Neuronal stem cell (in vitro differentiated cells): ENCODE measurements at regions not wholly inside any gene's neighbourhood (a gene's known extent, or its start where the extent isn't known, plus 50 kb on each side); places are given as distances from the start of the nearest gene placed in this dataset.

Experiments
- DNase-seq: peaks from one replicate; pipeline ENCODE4 v3.0.0-alpha.2; 2013; ENCODE audit warnings: low spot score
- H2AFZ ChIP-seq: one replicate; pipeline ENCODE4 v1.6.1; 2013; ENCODE audit warnings: mild to moderate bottlenecking, low read length, inconsistent platforms
- H2AK5ac ChIP-seq: 2 replicates; pipeline ENCODE4 v1.6.1; 2013; ENCODE audit warnings: low read depth, mild to moderate bottlenecking, inconsistent platforms, low read length, moderate library complexity, mixed read lengths
- H2BK120ac ChIP-seq: 2 replicates; pipeline ENCODE4 v1.6.1; 2013; ENCODE audit warnings: low read depth, mild to moderate bottlenecking, inconsistent platforms, low read length, moderate library complexity, mixed read lengths
- H2BK12ac ChIP-seq: one replicate; pipeline ENCODE4 v1.6.1; 2013; ENCODE audit warnings: low read length, inconsistent platforms
- H2BK15ac ChIP-seq: 2 replicates; pipeline ENCODE4 v1.6.1; 2013; ENCODE audit warnings: mild to moderate bottlenecking, low read length, inconsistent platforms, mixed read lengths
- H2BK5ac ChIP-seq: one replicate; pipeline ENCODE4 v1.6.1; 2013; ENCODE audit warnings: inconsistent platforms, mild to moderate bottlenecking, low read length, moderate library complexity
- H3K14ac ChIP-seq: one replicate; pipeline ENCODE4 v1.6.1; 2013; ENCODE audit warnings: low read length, inconsistent platforms
- H3K18ac ChIP-seq: 2 replicates; pipeline ENCODE4 v1.6.1; 2013; ENCODE audit warnings: low read length, inconsistent platforms
- H3K23ac ChIP-seq: 2 replicates; pipeline ENCODE4 v1.6.1; 2013; ENCODE audit warnings: low read depth, mild to moderate bottlenecking, mixed read lengths, low read length, inconsistent platforms; ENCODE audit not compliant: poor library complexity
- H3K27ac ChIP-seq: replicated peaks from 3 replicates; pipeline ENCODE4 v1.5.1; 2013; ENCODE audit warnings: low read length, inconsistent platforms
- H3K27me3 ChIP-seq, 3 experiments: 2 replicates each; pipeline ENCODE4 v1.6.1; 2013; ENCODE audit warnings: low read length in 3 of 3, mild to moderate bottlenecking in 2 of 3, inconsistent platforms in 1 of 3, low read depth in 1 of 3, mixed read lengths in 1 of 3, moderate library complexity in 1 of 3; ENCODE audit not compliant: control insufficient read depth in 3 of 3, insufficient read depth in 3 of 3
- H3K36me3 ChIP-seq, 2 donors: replicated peaks in 1 of 2; 2 replicates each; pipeline ENCODE4 v1.6.1; 2013; ENCODE audit warnings: low read length in 2 of 2; ENCODE audit not compliant: control insufficient read depth in 2 of 2, insufficient read depth in 2 of 2
- H3K4ac ChIP-seq: 2 replicates; pipeline ENCODE4 v1.6.1; 2013; ENCODE audit warnings: inconsistent platforms, mild to moderate bottlenecking, low read length, moderate library complexity
- H3K4me1 ChIP-seq, 2 donors: 1 replicate in 1 of 2; 2 replicates in 1 of 2; pipeline ENCODE4 v1.6.1; 2013; ENCODE audit warnings: low read length in 2 of 2, low read depth in 1 of 2; ENCODE audit not compliant: control insufficient read depth in 2 of 2, insufficient read depth in 1 of 2
- H3K4me2 ChIP-seq: one replicate; pipeline ENCODE4 v1.6.1; 2013; ENCODE audit warnings: mild to moderate bottlenecking, low read length, inconsistent platforms; ENCODE audit not compliant: insufficient read depth, poor library complexity, severe bottlenecking
- H3K4me3 ChIP-seq, 2 donors: 2 replicates each; pipeline ENCODE4 v1.5.1; 2013; ENCODE audit warnings: low read length in 2 of 2, mild to moderate bottlenecking in 2 of 2, inconsistent platforms in 1 of 2, moderate library complexity in 1 of 2
- H3K79me1 ChIP-seq: one replicate; pipeline ENCODE4 v1.6.1; 2013; ENCODE audit warnings: low read depth, mild to moderate bottlenecking, inconsistent platforms, low read length, moderate library complexity
- H3K9ac ChIP-seq: one replicate; pipeline ENCODE4 v1.6.1; 2013; ENCODE audit warnings: mild to moderate bottlenecking, low read depth, low read length, inconsistent platforms; ENCODE audit not compliant: poor library complexity
- H3K9me3 ChIP-seq, 2 donors: replicated peaks in 1 of 2; 2 replicates each; pipeline versions ENCODE3 to v1.6.1; 2013; ENCODE audit warnings: low read length in 2 of 2, mild to moderate bottlenecking in 2 of 2, inconsistent platforms in 1 of 2, low read depth in 1 of 2, mixed read lengths in 1 of 2, moderate library complexity in 1 of 2; ENCODE audit not compliant: control insufficient read depth in 2 of 2, insufficient read depth in 1 of 2
- H4K8ac ChIP-seq: one replicate; pipeline ENCODE4 v1.6.1; 2013; ENCODE audit warnings: low read depth, mild to moderate bottlenecking, inconsistent platforms, low read length, moderate library complexity
- H4K91ac ChIP-seq: one replicate; pipeline ENCODE4 v1.6.1; 2013; ENCODE audit warnings: low read length, low read depth, mild to moderate bottlenecking, inconsistent platforms; ENCODE audit not compliant: poor library complexity
- WGBS, 2 donors: extraction: QIAGEN DNeasy Blood & Tissue Kit; methylation state at CpG; one replicate each; pipeline ENCODE4 v1.1.7; 2013; ENCODE audit warnings: missing lambda C conversion rate in 2 of 2, mixed read lengths in 1 of 2; ENCODE audit not compliant: insufficient read length in 2 of 2, insufficient replicate concordance in 1 of 2; ENCODE audit errors: extremely low coverage in 2 of 2; 5-methylcytosine and 5-hydroxymethylcytosine counted together

DNA sequence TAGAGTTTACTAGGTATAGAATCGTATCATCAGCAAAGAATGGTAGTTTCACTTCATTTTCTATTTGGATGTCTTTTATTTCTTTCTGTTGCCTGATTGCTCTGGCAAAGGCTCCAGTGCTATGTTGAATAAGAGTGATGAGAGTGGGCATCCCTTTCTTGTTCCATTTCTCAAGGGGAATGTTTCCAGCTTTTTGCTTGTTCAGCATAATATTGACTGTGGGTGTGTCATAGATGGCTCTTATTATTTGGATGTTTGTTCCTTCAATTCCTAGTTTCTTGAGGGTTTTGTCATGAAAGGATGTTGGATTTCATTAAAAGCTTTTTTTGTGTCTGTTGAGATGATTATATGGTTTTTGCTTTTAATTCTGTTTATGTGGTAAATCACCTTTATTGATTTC is 1114.5 kb downstream of the RAPGEF2 start:
- Histone ChIP-seq H3K27me3 (no peaks in the 10 kb centered on the region), H3K9ac (no peak overlapping the region), H3K23ac (no peak overlapping the region), H3K4me3 (no peak overlapping the region), H4K91ac (no peak overlapping the region), H3K79me1 (no peaks in the 10 kb centered on the region), H2AK5ac (no peak overlapping the region), H2BK120ac (no peak overlapping the region), H3K27ac (no peak overlapping the region), H3K14ac (no peak overlapping the region), H3K9me3 (no peaks in the 10 kb centered on the region), H3K36me3 (no peaks in the 10 kb centered on the region), H2BK12ac (no peak overlapping the region), H3K4ac (no peak overlapping the region), H2BK15ac (no peak overlapping the region), H4K8ac (no peak overlapping the region), H2AFZ (no peak overlapping the region), H3K4me2 (no peak overlapping the region), H3K18ac (no peak overlapping the region), H2BK5ac (no peak overlapping the region), H3K4me1 (no peaks in the 10 kb centered on the region)
- WGBS, 2 donors: no CpG with 5 or more reads among the region's 1 CpG
- no peak for DNase-seq

DNA sequence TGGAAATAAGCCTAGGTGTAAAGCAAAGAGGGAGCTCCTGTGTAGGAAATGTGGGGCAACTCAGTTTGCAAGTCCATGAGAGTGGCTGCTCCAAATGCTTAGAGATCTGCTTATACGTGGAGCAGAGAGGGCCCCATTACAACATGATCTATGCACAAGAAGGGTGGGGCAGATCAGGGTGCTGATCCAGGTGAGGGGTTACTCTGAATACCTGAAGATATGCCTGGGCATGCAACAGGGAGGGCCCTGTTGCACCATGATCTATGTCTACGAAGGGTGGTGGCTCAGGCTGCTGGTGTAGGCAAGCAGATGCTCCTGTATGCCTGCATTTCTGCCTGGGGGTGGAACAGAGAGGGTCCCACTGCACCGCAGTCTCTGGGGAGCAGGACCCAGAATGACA is 1121.2 kb downstream of the RAPGEF2 start:
- Histone ChIP-seq H3K4me2 (no peak overlapping the region), H3K4me1 (no peaks in the 10 kb centered on the region), H2BK12ac (no peak overlapping the region), H2BK5ac (no peak overlapping the region), H3K18ac (peak overlapping the region; percentile 16), H3K4me3 (no peak overlapping the region), H3K9me3 (no peaks in the 10 kb centered on the region), H3K79me1 (no peaks in the 10 kb centered on the region), H3K14ac (no peak overlapping the region), H3K36me3 (no peaks in the 10 kb centered on the region), H4K91ac (no peak overlapping the region), H3K23ac (peak overlapping the region; percentile 26), H3K27me3 (no peaks in the 10 kb centered on the region), H3K4ac (no peak overlapping the region), H3K9ac (no peak overlapping the region), H3K27ac (no peak overlapping the region), H4K8ac (no peak overlapping the region), H2BK15ac (no peak overlapping the region), H2AK5ac (no peak overlapping the region), H2AFZ (no peak overlapping the region), H2BK120ac (no peak overlapping the region)
- no CpG with 5 or more reads among the region's 3 CpGs for WGBS, 2 donors
- no peak for DNase-seq

DNA sequence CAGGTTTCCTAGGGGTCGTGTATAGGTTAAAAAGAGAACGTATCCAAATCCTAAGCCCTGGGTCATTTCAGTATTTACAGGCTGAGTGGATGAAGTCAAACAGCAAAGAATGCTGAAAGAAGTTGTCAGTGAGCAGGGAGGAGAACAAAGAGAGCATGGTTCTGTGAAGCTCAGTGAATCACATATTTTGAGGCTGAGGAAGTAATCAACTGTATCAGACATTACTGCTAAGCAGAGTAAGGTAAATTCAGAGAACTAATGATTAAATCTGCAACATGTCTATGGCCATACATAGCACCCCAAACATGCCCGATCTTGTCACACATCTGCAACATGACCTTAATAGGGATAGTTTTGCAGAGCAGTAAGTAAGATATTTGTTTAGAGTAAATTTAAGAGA is 1130.3 kb downstream of the RAPGEF2 start:
- Histone ChIP-seq H2BK5ac (no peak overlapping the region), H3K14ac (no peak overlapping the region), H4K8ac (no peak overlapping the region), H3K4me1 (peaks cover 3 to 4% of the 10 kb centered on the region in 2 donors), H4K91ac (no peak overlapping the region), H3K27me3 (no peaks in the 10 kb centered on the region), H2AFZ (peak overlapping the region; percentile 82), H3K36me3 (no peaks in the 10 kb centered on the region), H2BK12ac (no peak overlapping the region), H3K27ac (no peak overlapping the region), H2AK5ac (no peak overlapping the region), H3K18ac (no peak overlapping the region), H3K4me3 (no peak overlapping the region), H2BK120ac (no peak overlapping the region), H3K4me2 (no peak overlapping the region), H3K23ac (no peak overlapping the region), H2BK15ac (no peak overlapping the region), H3K9ac (no peak overlapping the region), H3K9me3 (no peaks in the 10 kb centered on the region), H3K79me1 (no peaks in the 10 kb centered on the region), H3K4ac (no peak overlapping the region)
- DNase-seq: no peak
- no CpG with 5 or more reads among the region's 3 CpGs for WGBS, 2 donors

DNA sequence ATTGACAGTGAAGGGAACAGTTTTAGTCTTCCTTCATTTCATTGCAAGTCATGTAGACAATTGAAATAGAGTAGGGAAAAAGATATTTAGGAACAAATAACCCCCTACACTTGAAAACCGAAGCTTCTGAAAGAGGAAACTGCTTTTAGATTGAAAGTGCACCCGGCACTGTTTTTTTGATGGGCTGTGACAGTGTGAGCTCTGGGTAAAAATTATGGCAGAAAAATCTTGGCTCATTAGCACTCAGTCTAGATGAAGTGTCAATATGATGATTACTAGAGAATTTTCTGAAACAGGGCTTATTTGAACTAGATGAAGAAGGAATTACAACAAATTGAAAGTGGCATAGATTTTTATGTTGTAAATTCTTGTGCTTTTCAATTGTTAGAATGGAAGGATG is 1132.4 kb downstream of the RAPGEF2 start:
- H2BK5ac ChIP-seq: no peak overlapping the region

More for the DNA sequence above, 1132.4 kb downstream of the RAPGEF2 start:
- no peak overlapping the region for H3K4me2 ChIP-seq
- H3K27ac ChIP-seq: no peak overlapping the region
- H3K18ac ChIP-seq: no peak overlapping the region
- H2BK12ac ChIP-seq: no peak overlapping the region
- H4K91ac ChIP-seq: no peak overlapping the region
- H2AK5ac ChIP-seq: no peak overlapping the region
- H2BK15ac ChIP-seq: no peak overlapping the region
- peak overlapping the region; percentile 54 for H2AFZ ChIP-seq
- H4K8ac ChIP-seq: no peak overlapping the region
- H3K4ac ChIP-seq: no peak overlapping the region
- no peak for DNase-seq
- peaks cover 3 to 4% of the 10 kb centered on the region in 2 donors for H3K4me1 ChIP-seq
- H3K23ac ChIP-seq: no peak overlapping the region
- no CpG with 5 or more reads among the region's 2 CpGs for WGBS, 2 donors
- H3K9ac ChIP-seq: no peak overlapping the region
- no peaks in the 10 kb centered on the region for H3K9me3 ChIP-seq
- H3K36me3 ChIP-seq: no peaks in the 10 kb centered on the region
- no peak overlapping the region for H3K4me3 ChIP-seq
- no peak overlapping the region for H2BK120ac ChIP-seq
- no peak overlapping the region for H3K14ac ChIP-seq
- H3K27me3 ChIP-seq: no peaks in the 10 kb centered on the region
- H3K79me1 ChIP-seq: no peaks in the 10 kb centered on the region
